ENCODE measurements at regions not wholly inside any gene's neighbourhood (a gene's known extent, or its start where the extent isn't known, plus 50 kb on each side); places are given as distances from the start of the nearest gene placed in this dataset.
A peak's percentile ranks its signal among the peaks of the same experiment; 100 is the strongest.

DNA sequence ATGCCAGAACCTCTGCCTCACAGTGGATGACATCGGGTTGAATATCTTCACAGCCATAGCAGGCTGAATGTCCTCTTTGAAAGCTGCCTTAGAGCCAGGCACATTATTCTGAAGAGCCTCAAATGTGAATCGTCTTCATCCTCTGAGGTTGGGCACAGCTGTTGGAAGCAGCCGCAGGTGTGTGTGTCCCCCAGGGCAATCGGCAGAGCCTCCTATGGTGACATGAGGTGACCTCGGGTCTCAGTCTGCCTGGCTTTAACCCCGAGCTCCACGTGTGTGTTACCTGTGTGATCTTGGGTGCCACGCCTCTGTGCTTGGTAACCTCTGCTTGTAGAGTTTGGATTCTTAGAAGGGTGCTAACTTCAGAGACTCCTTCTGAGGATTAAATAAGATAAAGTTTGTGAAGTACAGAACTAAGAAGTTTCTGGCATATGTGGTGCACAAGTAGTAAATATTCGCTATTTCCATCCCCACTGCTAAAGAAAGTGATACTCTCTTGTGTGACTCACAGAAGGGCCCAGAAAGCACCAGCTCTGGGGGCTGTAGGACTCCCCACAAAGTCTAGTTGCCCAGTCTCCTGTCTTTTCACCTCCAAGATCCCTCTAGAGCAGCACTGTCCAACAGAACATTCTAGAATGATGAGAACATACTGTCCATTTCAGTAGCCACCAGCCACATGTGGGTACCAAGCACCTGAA lies 500.9 kb downstream of the NPHP4 start:
- Histone ChIP-seq H3K4me3 (no peak overlapping the region), H3K27ac (no peak overlapping the region), H3K4me1 (replicated peaks) (peaks cover 10% of the 10 kb centered on the region), H3K9me3 (no peaks in the 10 kb centered on the region), H3K36me3 (no peaks in the 10 kb centered on the region), H3K27me3 (replicated peaks; ENCODE audit: insufficient read depth) (no peaks in the 10 kb centered on the region)
- no peak for DNase-seq (ENCODE audit: low spot score)
- 72% methylated on average over 9 of the region's 9 CpGs for WGBS
- TF ChIP-seq POLR2A (IDR thresholded peaks at IDR 0.05), result no peak
- TF ChIP-seq POLR2AphosphoS5 (IDR thresholded peaks at IDR 0.05), result no peak
- TF ChIP-seq, protein P1, sequence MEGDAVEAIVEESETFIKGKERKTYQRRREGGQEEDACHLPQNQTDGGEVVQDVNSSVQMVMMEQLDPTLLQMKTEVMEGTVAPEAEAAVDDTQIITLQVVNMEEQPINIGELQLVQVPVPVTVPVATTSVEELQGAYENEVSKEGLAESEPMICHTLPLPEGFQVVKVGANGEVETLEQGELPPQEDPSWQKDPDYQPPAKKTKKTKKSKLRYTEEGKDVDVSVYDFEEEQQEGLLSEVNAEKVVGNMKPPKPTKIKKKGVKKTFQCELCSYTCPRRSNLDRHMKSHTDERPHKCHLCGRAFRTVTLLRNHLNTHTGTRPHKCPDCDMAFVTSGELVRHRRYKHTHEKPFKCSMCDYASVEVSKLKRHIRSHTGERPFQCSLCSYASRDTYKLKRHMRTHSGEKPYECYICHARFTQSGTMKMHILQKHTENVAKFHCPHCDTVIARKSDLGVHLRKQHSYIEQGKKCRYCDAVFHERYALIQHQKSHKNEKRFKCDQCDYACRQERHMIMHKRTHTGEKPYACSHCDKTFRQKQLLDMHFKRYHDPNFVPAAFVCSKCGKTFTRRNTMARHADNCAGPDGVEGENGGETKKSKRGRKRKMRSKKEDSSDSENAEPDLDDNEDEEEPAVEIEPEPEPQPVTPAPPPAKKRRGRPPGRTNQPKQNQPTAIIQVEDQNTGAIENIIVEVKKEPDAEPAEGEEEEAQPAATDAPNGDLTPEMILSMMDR (IDR thresholded peaks at IDR 0.05), result no peak
- intact Hi-C loops (cut with DNase I), result no loop called here

DNA sequence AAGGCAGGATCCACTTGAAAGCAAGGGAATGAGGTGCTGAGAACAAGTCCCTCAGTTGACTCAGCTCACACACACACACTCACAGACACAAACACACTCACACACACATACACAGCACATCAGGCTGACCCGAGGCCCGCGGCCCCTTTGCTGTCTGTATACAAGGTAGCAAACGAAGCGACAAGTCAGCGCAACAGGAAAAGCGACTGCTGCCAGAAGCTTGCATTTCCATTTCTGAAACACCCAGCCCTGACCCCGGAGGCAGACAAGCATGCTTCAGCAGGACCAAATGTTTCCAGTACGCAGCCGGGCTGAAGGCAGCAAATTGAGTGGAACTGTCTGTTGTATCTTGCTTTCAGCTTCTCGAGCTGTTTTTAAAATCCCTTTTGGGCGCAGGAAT lies 501.6 kb downstream of the NPHP4 start:
- DNase-seq (ENCODE audit: low spot score), result peak; percentile 30
- WGBS, result 34% methylated on average over 12 of the region's 12 CpGs
- Histone ChIP-seq H3K27ac (no peak overlapping the region), H3K4me3 (no peak overlapping the region), H3K27me3 (replicated peaks; ENCODE audit: insufficient read depth) (no peaks in the 10 kb centered on the region), H3K4me1 (replicated peaks) (peaks cover 10% of the 10 kb centered on the region), H3K36me3 (no peaks in the 10 kb centered on the region), H3K9me3 (no peaks in the 10 kb centered on the region)
- intact Hi-C loops (cut with DNase I), result no loop called here
- TF ChIP-seq POLR2A (IDR thresholded peaks at IDR 0.05), result no peak
- no peak for TF ChIP-seq POLR2AphosphoS5 (IDR thresholded peaks at IDR 0.05)
- TF ChIP-seq, protein P1 (IDR thresholded peaks at IDR 0.05), result no peak

DNA sequence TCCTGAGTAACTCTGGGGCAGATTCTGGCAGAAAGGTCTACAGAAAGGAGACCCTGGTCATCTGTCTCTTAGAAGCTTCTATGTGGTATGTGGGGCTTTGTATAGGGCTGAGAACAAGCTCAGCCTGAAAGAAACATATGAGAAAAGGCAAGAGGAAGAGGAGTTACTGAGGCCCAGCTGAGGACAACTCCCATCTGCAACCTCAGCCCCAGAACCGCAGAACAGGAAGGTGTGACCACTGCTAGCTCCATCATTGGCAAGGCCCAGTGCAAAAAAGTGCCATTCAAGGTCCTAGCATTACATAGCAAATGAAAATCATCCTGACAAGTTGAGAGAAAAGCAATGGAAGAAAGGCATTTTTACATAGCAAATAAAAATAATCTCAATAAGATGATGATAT lies 503.8 kb downstream of the NPHP4 start:
- no peaks in the 10 kb centered on the region for H3K4me1 ChIP-seq (replicated peaks)
- TF ChIP-seq, protein P1 (IDR thresholded peaks at IDR 0.05), result no peak
- TF ChIP-seq POLR2A (IDR thresholded peaks at IDR 0.05) (no peak), POLR2AphosphoS5 (IDR thresholded peaks at IDR 0.05) (no peak)
- WGBS, result 96% methylated on average over 1 of the region's 1 CpG
- no peak overlapping the region for H3K27ac ChIP-seq
- no peaks in the 10 kb centered on the region for H3K9me3 ChIP-seq
- no peak overlapping the region for H3K4me3 ChIP-seq
- no peaks in the 10 kb centered on the region for H3K36me3 ChIP-seq
- intact Hi-C loops (cut with DNase I), result no loop called here
- no peaks in the 10 kb centered on the region for H3K27me3 ChIP-seq (replicated peaks; ENCODE audit: insufficient read depth)
- DNase-seq (ENCODE audit: low spot score), result no peak

DNA sequence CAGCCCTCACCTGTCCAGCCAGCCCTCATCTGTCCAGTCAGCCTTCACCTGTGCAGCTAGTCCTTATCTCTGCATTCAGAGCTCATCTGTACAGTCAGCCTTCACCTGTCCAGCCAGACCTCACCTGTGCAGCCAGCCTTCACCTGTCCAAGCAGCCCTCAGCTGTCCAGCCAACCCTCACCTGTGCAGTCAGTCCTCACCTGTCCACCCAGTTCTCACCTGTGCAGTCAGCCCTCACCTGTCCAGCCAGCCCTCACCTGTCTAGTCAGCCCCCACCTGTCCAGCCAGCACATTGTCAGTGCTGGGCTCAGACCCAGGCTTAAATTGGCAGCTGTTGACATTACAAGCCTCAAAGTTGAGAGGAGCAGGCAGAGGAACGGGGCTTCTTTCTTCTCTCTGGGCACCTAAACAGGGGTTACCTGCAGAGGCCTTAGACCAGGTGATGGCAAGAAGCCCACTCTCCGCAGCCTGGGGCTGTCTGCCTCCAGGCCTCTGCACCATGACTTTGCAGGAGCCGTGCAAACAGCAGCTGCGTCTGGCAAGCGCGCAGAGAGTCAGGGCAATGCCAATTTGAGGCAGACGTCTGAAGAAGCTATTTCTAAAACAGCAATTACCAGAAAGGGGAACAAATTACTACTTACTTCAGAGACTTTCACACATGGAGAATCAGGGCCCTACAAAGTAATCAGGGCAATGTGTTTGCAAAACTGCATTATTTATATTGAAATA lies 506.1 kb downstream of the NPHP4 start:
- Histone ChIP-seq H3K27ac (no peak overlapping the region), H3K36me3 (no peaks in the 10 kb centered on the region), H3K4me1 (replicated peaks) (no peaks in the 10 kb centered on the region), H3K9me3 (no peaks in the 10 kb centered on the region), H3K27me3 (replicated peaks; ENCODE audit: insufficient read depth) (no peaks in the 10 kb centered on the region), H3K4me3 (no peak overlapping the region)
- DNase-seq (ENCODE audit: low spot score), result peak; percentile 19
- 43% methylated on average over 7 of the region's 7 CpGs for WGBS
- TF ChIP-seq POLR2AphosphoS5 (IDR thresholded peaks at IDR 0.05), result no peak
- no peak for TF ChIP-seq POLR2A (IDR thresholded peaks at IDR 0.05)
- TF ChIP-seq, protein P1 (IDR thresholded peaks at IDR 0.05), result no peak
- intact Hi-C loops (cut with DNase I), result no loop called here

DNA sequence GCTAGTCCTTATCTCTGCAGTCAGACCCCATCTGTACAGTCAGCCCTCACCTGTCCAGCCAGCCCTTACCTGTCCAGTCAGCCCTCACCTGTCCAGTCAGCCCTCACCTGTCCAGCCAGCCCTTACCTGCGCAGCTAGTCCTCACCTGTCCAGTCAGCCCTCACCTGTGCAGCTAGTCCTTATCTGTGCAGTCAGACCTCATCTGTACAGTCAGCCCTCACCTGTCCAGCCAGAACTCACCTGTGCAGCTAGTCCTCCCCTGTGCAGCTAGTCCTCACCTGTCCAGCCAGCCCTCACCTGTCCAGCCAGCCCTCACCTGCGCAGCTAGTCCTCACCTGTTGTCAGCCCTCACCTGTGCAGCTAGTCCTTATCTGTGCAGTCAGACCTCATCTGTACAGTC lies 506.8 kb downstream of the NPHP4 start:
- no peak overlapping the region for H3K4me3 ChIP-seq
- H3K36me3 ChIP-seq, result no peaks in the 10 kb centered on the region
- H3K27me3 ChIP-seq (replicated peaks; ENCODE audit: insufficient read depth), result no peaks in the 10 kb centered on the region
- no peak for DNase-seq (ENCODE audit: low spot score)
- H3K4me1 ChIP-seq (replicated peaks), result no peaks in the 10 kb centered on the region
- intact Hi-C loops (cut with DNase I), result no loop called here
- 89% methylated on average over 2 of the region's 2 CpGs for WGBS
- H3K27ac ChIP-seq, result no peak overlapping the region
- no peaks in the 10 kb centered on the region for H3K9me3 ChIP-seq
- TF ChIP-seq POLR2AphosphoS5 (IDR thresholded peaks at IDR 0.05), result no peak
- TF ChIP-seq POLR2A (IDR thresholded peaks at IDR 0.05), result no peak
- TF ChIP-seq, protein P1 (IDR thresholded peaks at IDR 0.05), result no peak

Measured in prostate gland (tissue), 2 donors.